ENCODE measurements at regions not wholly inside any gene's neighbourhood (a gene's known extent, or its start where the extent isn't known, plus 50 kb on each side); places are given as distances from the start of the nearest gene placed in this dataset.

GRCh38 chr1:195195423-195196057 lies 1412.7 kb downstream of the KCNT2 start:
- DNase-seq (ENCODE audit: low read depth in 1 of 2, low spot score in 1 of 2) = no peak
- TF ChIP-seq REST (IDR thresholded peaks at IDR 0.05; ENCODE audit: insufficient replicate concordance, low read depth) = no peak
- TF ChIP-seq SPI1 (IDR thresholded peaks at IDR 0.05; ENCODE audit: borderline replicate concordance, low read depth) = no peak
- no peak for TF ChIP-seq GABPA (IDR thresholded peaks at IDR 0.05; ENCODE audit: low read depth)
- no peak for TF ChIP-seq CTCF (IDR thresholded peaks at IDR 0.05; ENCODE audit: insufficient read depth, low read length)
- no peak for TF ChIP-seq POLR2AphosphoS5 (IDR thresholded peaks at IDR 0.05; ENCODE audit: low read depth)
- Histone ChIP-seq H3K4me3 (replicated peaks; ENCODE audit: insufficient read depth, low read length) (no peak overlapping the region), H3K27ac (replicated peaks) (no peak overlapping the region), H3K27me3 (ENCODE audit: insufficient read depth, poor library complexity, severe bottlenecking) (no peaks in the 10 kb centered on the region)

- Histone ChIP-seq H3K27me3 (ENCODE audit: insufficient read depth, poor library complexity, severe bottlenecking) (no peaks in the 10 kb centered on the region), H3K4me3 (replicated peaks; ENCODE audit: insufficient read depth, low read length) (no peak overlapping the region), H3K27ac (replicated peaks) (no peak overlapping the region)
- TF ChIP-seq CTCF (IDR thresholded peaks at IDR 0.05; ENCODE audit: insufficient read depth, low read length) = no peak
- TF ChIP-seq GABPA (IDR thresholded peaks at IDR 0.05; ENCODE audit: low read depth) = no peak
- no peak for TF ChIP-seq SPI1 (IDR thresholded peaks at IDR 0.05; ENCODE audit: borderline replicate concordance, low read depth)
- no peak for TF ChIP-seq POLR2AphosphoS5 (IDR thresholded peaks at IDR 0.05; ENCODE audit: low read depth)
- no peak for TF ChIP-seq REST (IDR thresholded peaks at IDR 0.05; ENCODE audit: insufficient replicate concordance, low read depth)
- DNase-seq (ENCODE audit: low read depth in 1 of 2, low spot score in 1 of 2) = no peak
These were observed 1415.1 kb downstream of the KCNT2 start for GRCh38 chr1:195193134-195193533.

GRCh38 chr1:195188821-195189220 lies 1419.4 kb downstream of the KCNT2 start:
- no peak overlapping the region for H3K27ac ChIP-seq (replicated peaks)
- DNase-seq (ENCODE audit: low read depth in 1 of 2, low spot score in 1 of 2) = no peak
- no peak overlapping the region for H3K4me3 ChIP-seq (replicated peaks; ENCODE audit: insufficient read depth, low read length)
- no peak for TF ChIP-seq CTCF (IDR thresholded peaks at IDR 0.05; ENCODE audit: insufficient read depth, low read length)
- no peak for TF ChIP-seq GABPA (IDR thresholded peaks at IDR 0.05; ENCODE audit: low read depth)
- TF ChIP-seq POLR2AphosphoS5 (IDR thresholded peaks at IDR 0.05; ENCODE audit: low read depth) = no peak
- no peak for TF ChIP-seq REST (IDR thresholded peaks at IDR 0.05; ENCODE audit: insufficient replicate concordance, low read depth)
- no peak for TF ChIP-seq SPI1 (IDR thresholded peaks at IDR 0.05; ENCODE audit: borderline replicate concordance, low read depth)
- no peaks in the 10 kb centered on the region for H3K27me3 ChIP-seq (ENCODE audit: insufficient read depth, poor library complexity, severe bottlenecking)

Data from HL-60 (cell line).